ENCODE measurements at regions not wholly inside any gene's neighbourhood (a gene's known extent, or its start where the extent isn't known, plus 50 kb on each side); places are given as distances from the start of the nearest gene placed in this dataset.

- no peak for TF ChIP-seq CTCF (IDR thresholded peaks at IDR 0.05; ENCODE audit: poor library complexity)
- TF ChIP-seq EZH2 (IDR thresholded peaks at IDR 0.05; ENCODE audit: borderline replicate concordance): no peak
- TF ChIP-seq EZH2phosphoT487 (IDR thresholded peaks at IDR 0.05; ENCODE audit: low read depth, severe bottlenecking, unreplicated experiment): no peak
Measured at GRCh38 chr2:60629801-60630385, 76.4 kb upstream of the BCL11A start.
